ENCODE measurements at regions not wholly inside any gene's neighbourhood (a gene's known extent, or its start where the extent isn't known, plus 50 kb on each side); places are given as distances from the start of the nearest gene placed in this dataset.
"Not testable (repeated sequence)": the region's sequence is repeated elsewhere in the genome, so short reads cannot be mapped to it uniquely, and the experiment has no call there.

GRCh38 chr4:19128176-19128575 is 1106.6 kb upstream of the LCORL start:
- no peak for DNase-seq

- no peak for DNase-seq
These were observed 1105.3 kb upstream of the LCORL start for GRCh38 chr4:19126903-19127302.

DNA sequence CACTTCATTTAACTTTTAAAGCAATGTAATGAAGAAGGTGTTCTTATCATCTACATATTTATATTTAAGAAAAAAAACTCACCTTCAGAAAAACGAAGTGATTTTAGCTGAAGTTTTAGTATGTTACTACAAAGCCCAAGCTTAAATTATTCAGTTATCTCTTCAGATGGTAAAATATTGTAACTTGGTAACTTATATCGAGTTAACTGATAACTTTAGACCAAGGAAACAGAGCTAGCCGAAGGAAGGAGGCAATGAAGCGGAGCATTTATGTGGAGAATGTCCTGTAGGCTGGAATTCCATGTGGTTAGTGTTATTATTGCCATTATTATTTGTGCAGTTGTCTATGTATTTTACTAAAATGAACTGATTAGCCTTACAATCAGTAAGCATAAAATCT is 1102.1 kb upstream of the LCORL start:
- DNase-seq, result no peak

- no peak for DNase-seq
These were observed 1098.5 kb upstream of the LCORL start for GRCh38 chr4:19119904-19120560.

GRCh38 chr4:19117022-19117421 is 1095.5 kb upstream of the LCORL start:
- DNase-seq, result no peak

DNA sequence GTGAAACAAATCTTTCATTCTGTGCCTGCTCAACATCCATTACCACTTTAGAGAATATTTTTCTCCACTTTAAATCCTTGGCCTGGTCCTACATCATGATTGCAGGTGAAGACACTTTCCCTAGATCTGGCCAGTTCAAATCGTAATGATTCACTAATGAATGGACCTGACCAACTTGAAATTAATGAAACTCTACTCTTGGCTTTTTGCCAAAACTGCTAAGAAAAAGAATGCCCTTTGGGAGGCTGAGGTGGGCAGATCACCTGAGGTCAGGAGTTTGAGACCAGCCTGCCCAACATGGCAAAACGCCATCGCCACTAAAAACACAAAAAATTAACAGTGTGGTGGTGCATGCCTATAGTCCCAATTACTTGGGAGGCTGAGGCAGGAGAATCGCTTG is 1082.6 kb upstream of the LCORL start:
- DNase-seq, result no peak

DNA sequence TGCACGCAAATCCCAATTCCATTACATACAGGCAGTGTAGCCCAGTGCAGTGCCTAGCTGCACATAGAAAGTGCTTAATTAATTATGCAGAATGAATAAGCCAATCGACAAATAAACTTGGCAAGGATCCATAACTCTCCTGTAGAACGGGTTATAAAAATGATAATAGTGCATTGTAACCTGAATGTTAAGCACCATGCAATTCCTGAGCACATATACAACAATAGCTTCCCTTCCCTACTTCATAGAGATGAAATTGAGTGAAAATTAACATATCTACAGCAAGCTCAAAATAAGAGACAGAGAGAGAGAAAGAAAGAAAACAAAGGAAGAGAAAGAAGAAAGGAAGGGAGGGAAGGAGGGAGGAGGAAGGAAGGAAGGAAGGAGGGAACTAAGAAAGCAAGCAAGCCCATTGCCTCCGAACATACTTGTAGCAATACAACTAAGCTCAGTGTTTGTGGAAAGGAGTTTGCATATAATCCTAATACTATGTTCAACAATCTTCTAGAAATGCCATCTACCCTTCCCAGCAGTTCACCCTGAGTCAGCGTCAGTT is 1074.0 kb upstream of the LCORL start:
- DNase-seq, result no peak

GRCh38 chr4:19093951-19094350 is 1072.4 kb upstream of the LCORL start:
- no peak for DNase-seq

GRCh38 chr4:19092797-19093196 is 1071.2 kb upstream of the LCORL start:
- DNase-seq, result no peak

- DNase-seq, result no peak
These were observed 1052.5 kb upstream of the LCORL start for GRCh38 chr4:19074036-19074435.

GRCh38 chr4:19063662-19064061 is 1042.1 kb upstream of the LCORL start:
- DNase-seq, result no peak

DNA sequence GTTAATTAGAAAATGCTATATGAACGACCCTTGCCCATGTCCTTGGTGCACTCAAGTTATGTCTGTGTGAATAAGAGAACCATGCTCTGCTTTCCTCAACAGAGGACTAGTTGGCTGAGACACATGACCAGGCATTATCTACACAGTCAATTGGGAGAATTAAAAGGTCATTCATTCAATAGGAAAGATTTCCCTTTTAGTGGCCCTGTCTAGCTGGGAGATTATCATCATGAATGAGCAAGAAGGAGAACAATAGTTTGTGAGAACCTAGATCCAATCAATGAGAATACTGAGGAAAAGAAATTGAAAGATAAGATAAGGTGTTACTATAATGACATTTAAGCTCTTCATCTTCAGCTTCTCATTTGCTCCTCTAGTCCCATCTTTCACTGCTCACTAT is 1033.4 kb upstream of the LCORL start:
- DNase-seq, result no peak

- DNase-seq, result no peak
These were observed 1030.3 kb upstream of the LCORL start for GRCh38 chr4:19051831-19052230.

GRCh38 chr4:19047279-19047880 is 1025.8 kb upstream of the LCORL start:
- no peak for DNase-seq

DNA sequence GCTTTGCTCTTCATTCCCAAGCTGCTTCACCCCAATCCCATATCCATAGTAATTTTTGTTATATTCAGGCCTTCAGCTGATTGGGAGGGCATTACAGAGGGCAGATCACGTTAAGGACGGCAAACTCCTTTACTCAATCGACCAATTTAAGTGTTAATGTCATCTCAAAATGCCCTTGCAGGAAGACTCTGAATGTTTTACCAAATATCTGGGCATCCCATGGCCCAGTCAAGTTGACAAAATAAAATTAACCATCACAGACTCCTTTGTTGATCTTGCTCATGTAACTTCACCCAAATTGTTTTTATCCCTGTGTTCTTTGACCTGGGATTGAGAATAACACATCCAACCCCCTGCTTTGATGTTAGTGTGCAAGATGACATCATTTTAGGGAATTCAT is 1018.3 kb upstream of the LCORL start:
- no peak for DNase-seq

- no peak for DNase-seq
These were observed 1016.7 kb upstream of the LCORL start for GRCh38 chr4:19038231-19038630.

GRCh38 chr4:19033816-19034733 is 1012.5 kb upstream of the LCORL start:
- DNase-seq, result no peak

DNA sequence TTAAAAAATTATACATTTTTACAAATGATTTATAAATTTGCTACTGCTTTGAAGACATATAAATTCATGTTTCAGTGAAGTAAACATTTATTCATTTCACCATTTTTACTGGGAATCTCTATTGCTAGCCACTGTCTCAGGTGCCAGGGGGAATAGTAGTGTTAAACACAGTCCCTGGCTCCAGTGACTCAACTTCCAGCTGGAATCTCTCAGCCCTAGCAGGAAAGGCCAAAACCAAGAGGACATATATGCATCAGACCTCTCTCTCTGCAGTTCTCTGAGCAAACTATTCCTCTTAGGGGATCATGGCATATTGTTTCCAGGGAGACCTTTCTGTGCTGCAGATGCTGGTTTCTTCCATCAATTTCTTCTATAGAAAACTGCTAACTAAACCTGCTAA is 1009.0 kb upstream of the LCORL start:
- no peak for DNase-seq

DNA sequence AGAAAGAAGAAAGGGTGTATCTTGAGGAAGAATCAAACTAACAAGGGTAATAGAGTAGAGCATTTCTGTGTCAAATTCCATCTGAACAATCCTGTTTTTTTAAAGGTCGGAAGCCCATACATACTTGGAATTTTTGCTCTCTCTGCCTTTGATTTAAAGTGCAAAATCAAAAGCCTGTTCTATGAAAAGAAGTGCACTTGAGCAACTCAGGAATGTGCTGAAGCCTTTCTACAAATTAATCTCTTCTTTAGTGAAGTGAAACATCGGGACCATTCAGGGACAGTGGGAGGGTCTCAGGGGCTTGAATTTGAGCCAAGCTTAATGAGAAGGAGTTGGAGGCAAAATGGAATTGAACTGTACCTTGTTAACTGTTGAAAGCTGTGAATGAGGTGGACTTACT is 1008.5 kb upstream of the LCORL start:
- no peak for DNase-seq

- no peak for DNase-seq
These were observed 1004.7 kb upstream of the LCORL start for GRCh38 chr4:19026281-19026680.

DNA sequence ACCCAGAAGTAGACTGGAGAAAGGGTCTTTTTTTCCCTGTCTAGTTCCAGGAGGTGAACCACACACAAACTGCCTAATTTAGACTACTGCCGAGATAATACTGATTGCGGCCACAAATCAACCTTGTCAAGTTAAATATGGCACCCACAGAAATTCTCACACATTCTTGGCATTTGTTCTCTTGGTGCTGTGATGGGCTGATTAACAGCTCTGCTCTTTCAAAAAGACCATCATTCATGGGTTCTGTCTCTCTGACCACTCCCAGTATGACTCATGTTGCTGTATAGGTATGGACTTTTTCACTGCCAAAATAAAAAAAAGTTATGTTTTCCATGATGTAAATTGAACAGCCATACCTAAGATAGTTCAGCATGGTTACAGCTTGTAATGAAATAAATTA is 1003.5 kb upstream of the LCORL start:
- no peak for DNase-seq

GRCh38 chr4:19024047-19024446 is 1002.5 kb upstream of the LCORL start:
- DNase-seq, result no peak

DNA sequence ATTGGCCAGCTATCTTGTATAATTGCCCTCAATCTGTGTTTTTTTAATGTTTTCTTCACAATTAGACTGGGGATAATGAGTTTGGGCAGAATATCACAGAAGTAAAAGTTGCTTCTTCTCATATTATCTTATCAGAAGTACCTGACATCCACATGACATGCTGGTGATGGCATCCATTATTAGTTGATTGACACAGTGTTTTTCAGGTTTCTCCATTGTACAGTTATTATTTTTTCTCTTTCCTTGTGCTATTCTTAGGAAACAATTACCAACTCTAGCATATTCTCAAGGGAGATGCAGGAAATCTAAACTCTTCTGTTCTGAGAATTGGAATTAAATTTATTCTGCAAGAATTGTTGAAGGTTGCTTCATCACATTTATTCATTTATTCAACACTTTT is 1000.1 kb upstream of the LCORL start:
- no peak for DNase-seq

GRCh38 chr4:19016550-19016949 is 995.0 kb upstream of the LCORL start:
- not testable (repeated sequence) for DNase-seq

Data from Kasumi-1 (cell line).